ENCODE measurements at regions not wholly inside any gene's neighbourhood (a gene's known extent, or its start where the extent isn't known, plus 50 kb on each side); places are given as distances from the start of the nearest gene placed in this dataset.
A peak's percentile ranks its signal among the peaks of the same experiment; 100 is the strongest.

GRCh38 chr11:70739811-70740487, 341.6 kb downstream of the CTTN start:
- no peak for DNase-seq (ENCODE audit: low read depth, low spot score)

- DNase-seq (ENCODE audit: low read depth, low spot score), result no peak
Measured at GRCh38 chr11:70740488-70740851, 342.1 kb downstream of the CTTN start.

GRCh38 chr11:70741085-70741484, 342.8 kb downstream of the CTTN start:
- no peak for DNase-seq (ENCODE audit: low read depth, low spot score)

GRCh38 chr11:70742553-70743291, 344.4 kb downstream of the CTTN start:
- no peak for DNase-seq (ENCODE audit: low read depth, low spot score)

GRCh38 chr11:70743329-70743728, 345.0 kb downstream of the CTTN start:
- DNase-seq (ENCODE audit: low read depth, low spot score), result no peak

- DNase-seq (ENCODE audit: low read depth, low spot score), result no peak
Measured at GRCh38 chr11:70743941-70744351, 345.6 kb downstream of the CTTN start.

- no peak for DNase-seq (ENCODE audit: low read depth, low spot score)
Measured at GRCh38 chr11:70744396-70745185, 346.3 kb downstream of the CTTN start.

- no peak for DNase-seq (ENCODE audit: low read depth, low spot score)
Measured at GRCh38 chr11:70745451-70745850, 347.1 kb downstream of the CTTN start.

- DNase-seq (ENCODE audit: low read depth, low spot score), result no peak
Measured at GRCh38 chr11:70745941-70746340, 347.6 kb downstream of the CTTN start.

GRCh38 chr11:70746351-70746750, 348.0 kb downstream of the CTTN start:
- DNase-seq (ENCODE audit: low read depth, low spot score), result no peak

GRCh38 chr11:70747285-70747684, 349.0 kb downstream of the CTTN start:
- DNase-seq (ENCODE audit: low read depth, low spot score), result no peak

- DNase-seq (ENCODE audit: low read depth, low spot score), result no peak
Measured at GRCh38 chr11:70747921-70748320, 349.6 kb downstream of the CTTN start.

- DNase-seq (ENCODE audit: low read depth, low spot score), result no peak
Measured at GRCh38 chr11:70751142-70751734, 352.9 kb downstream of the CTTN start.

GRCh38 chr11:70755410-70756158, 357.3 kb downstream of the CTTN start:
- peak; percentile 23 for DNase-seq (ENCODE audit: low read depth, low spot score)

GRCh38 chr11:70756341-70756740, 358.0 kb downstream of the CTTN start:
- DNase-seq (ENCODE audit: low read depth, low spot score), result no peak

GRCh38 chr11:70756756-70757155, 358.4 kb downstream of the CTTN start:
- no peak for DNase-seq (ENCODE audit: low read depth, low spot score)

- no peak for DNase-seq (ENCODE audit: low read depth, low spot score)
Measured at GRCh38 chr11:70757241-70757640, 358.9 kb downstream of the CTTN start.

GRCh38 chr11:70758206-70758605, 359.9 kb downstream of the CTTN start:
- DNase-seq (ENCODE audit: low read depth, low spot score), result no peak

- DNase-seq (ENCODE audit: low read depth, low spot score), result no peak
Measured at GRCh38 chr11:70759846-70760245, 361.5 kb downstream of the CTTN start.

- no peak for DNase-seq (ENCODE audit: low read depth, low spot score)
Measured at GRCh38 chr11:70760416-70761020, 362.2 kb downstream of the CTTN start.
